Activated CD4-positive, CD25-positive, alpha-beta regulatory T cell (primary cell): ENCODE measurements at regions not wholly inside any gene's neighbourhood (a gene's known extent, or its start where the extent isn't known, plus 50 kb on each side); places are given as distances from the start of the nearest gene placed in this dataset.

Experiments
- DNase-seq, 4 experiments: peaks; one replicate each; lab custom pipeline; 2025; lab: John Stamatoyannopoulos, UW

DNA sequence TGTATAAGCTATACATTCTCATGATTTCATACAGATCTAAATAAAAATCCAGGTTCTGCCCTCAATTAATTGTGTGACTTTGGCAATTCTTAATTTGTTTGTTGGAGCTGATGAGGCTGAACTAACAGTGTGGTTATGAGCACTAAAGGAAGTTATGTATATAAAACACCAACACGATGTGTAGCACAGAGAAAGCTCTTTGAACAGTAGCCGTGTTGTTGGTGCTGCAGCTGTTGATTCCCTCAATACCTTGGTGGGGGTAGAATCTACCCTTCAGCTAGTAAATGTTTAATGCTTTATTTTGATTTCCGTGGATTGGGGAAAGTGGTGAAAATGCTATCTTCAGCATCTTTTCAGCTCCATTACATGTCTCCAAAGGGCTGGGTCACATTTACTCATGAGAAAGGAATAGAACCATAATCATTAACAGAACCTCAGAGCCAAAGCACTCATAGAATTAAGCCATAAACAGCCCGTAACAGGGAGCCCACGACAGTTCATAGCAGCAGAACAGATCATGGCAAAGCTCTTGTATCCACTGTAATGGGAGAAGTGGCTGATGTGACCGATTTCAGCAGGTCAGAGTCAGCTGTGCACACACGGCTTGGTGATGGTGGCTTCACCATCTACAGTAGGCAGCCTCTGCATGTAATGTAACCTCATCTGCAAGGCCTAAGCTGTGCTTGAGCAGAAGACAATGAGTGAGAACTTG, 332.7 kb downstream of the DIRAS2 start:
- DNase-seq = no peak

DNA sequence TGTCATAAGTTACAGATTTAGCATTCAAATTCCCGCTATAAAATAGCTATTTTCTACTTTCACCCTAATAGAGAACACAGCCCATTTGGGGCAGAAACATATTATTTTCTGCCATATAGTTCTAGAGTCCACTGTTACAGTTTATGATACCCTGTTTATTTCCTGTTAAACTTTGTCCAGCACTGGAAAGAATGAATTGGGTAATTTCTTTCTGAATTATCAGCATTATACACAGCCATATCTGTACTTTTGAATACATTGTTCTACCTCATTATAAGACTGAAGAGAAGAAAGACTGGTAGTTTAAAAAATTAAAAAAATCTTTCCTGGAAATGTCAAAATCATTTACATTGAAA, 332.1 kb downstream of the DIRAS2 start:
- DNase-seq = no peak

DNA sequence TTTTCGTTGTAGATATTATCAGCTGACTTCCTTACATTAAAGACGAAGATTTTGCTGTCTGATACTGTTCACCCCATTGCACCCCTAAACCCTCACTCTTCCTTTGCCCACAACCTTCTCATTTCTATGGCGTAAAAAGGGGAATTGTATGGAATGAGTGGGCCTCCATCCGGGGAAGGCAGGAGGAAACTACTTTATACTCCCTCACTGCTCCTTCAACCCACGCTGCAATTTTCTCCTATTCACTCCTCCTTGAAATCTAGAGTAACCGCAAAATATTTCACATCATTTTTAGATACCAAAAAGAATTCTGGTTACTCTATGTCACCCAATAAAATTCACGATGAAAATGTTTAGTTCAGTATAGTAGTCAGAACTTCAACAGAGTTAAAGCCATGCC, 330.8 kb downstream of the DIRAS2 start:
- no peak for DNase-seq

DNA sequence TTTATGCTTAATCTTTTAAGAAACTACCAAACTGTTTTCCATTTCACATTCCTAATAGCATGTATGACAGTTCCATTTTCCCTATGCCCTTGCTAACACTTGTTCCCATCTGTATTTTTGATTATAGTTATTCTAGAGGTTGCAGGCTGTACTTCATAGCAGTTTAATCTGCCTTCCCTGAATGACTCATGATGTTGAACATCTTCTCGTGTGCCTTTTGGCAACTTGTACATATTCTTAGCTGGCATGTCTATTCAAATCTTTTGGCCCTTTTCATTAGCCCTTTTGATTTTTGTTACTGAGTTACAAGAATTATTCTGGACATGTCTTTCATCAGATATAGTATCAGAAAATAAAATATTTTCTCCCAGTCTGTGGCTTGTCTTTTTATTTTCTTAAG, 320.3 kb downstream of the DIRAS2 start:
- DNase-seq = no peak

DNA sequence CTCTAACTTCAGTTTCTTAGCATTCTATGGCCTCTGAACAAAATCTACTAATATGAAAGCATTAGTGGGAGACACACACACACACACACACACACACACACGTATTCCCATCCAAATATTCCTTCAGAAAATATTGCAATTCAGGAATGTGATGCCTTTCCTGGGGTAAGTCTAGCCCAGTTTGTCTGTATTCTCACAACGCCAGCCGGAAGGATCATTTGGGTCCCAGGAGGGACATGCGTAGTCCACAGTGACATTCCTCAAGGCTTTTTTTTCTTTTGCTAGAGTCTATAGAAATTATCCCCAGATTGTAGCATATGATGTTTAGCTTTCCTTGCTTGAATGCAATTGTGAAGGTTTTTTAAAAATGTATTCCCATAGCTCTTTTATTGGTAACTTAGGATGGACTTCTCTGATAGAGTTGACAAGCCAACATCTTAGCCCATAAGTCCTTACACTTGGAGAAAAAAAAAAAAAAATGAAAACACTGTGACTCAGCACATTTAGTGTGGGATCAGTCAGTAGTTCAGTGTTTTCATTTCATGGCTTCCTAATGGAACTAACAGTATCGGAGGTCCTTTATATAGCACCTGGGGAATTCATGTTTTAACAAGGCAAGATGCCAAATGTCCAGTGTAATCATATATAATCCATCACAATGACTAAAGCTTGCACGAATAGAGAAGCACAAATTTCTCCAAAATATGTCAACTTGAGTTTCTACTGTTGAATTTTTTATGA, 316.5 kb downstream of the DIRAS2 start:
- DNase-seq = no peak

DNA sequence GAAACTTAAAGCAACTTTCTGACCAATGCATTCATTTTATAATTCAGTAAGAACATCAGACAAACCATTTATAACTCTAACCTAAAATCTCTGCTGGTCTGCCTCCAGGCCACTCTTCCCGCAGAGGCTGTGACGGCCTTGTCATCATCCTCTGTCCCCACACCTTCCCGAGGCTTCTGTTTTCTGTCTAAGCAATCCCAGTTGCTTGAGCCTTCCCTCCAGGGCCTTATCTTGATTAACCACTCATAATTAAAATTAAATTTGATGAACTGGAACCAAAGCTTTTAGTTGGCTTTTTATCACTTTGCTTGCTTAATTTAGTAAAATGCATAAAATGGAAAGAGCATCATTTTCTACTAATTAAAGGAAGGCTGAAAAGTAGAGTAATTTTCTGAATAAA, 312.4 kb downstream of the DIRAS2 start:
- DNase-seq = no peak

DNA sequence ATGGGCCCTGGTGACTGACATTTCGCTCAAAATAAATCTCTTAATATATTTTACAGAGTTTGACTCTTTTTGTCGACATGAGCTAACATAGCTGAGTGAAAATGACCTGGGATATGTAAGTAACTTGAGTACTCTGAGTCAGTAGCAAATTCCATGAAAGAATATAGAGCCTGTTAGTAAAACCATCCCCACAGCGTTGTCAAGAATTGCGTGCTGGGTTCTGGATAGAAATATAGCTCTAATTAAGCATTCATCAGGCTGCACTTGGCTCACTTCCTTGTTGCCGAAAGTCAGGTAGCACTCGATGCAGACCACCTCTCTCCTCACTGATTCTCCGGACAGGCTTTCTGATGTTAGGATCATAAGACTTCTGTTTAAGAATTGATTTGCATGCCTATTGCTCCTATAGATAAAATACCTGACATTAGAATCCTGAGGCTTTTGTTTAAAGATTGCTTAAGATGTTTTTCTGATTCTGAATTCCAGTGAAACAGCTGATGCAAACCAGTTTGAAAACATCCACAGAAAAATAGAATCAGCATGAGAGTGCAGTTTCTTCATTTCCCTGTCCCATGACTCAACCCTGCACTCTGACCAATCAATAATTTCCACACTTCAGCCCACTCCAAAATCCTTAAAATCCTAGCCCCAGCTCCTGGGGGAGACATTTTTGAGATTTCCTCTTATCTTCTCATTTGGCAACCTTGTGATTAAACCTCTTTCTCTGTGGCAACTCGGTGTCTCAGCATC, 310.6 kb downstream of the DIRAS2 start:
- DNase-seq = no peak

DNA sequence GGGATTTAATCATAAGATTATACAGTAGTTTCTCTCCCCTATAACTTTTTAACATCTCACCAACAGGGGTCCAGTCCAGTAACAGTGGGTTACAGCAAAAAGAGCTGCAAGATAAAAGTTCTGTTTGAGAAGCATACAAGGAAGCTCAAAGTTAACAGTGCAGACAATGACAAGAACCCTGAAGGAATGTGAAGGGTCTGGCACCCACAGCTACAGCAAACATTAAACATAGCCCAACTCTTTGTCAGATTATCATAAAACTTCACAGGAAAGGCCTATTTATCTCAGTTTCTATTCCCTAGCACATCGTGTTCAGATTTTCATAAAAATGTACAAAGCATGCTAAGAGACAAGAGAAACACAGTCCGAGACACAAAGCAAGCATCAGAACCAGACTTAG, 309.4 kb downstream of the DIRAS2 start:
- DNase-seq = no peak

DNA sequence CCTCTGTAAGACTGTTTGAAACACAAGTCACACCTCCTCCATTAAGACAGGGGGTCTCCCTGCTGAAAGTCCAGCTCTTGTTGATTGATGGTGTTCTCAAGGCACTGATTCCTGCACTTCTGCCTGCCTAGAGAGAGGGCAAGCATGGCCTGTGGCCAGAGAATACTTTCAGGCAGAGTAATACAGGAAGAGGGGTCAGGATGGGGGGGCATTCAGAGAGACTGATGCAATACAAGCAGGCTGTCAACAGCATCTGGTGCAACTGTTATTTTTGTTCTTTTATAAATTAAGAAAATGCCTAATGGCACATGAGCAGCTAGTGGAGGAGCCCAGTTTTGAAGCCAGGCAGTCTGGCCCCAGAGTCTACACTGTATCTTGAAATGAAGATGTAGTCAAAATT, 302.2 kb downstream of the DIRAS2 start:
- DNase-seq = no peak

DNA sequence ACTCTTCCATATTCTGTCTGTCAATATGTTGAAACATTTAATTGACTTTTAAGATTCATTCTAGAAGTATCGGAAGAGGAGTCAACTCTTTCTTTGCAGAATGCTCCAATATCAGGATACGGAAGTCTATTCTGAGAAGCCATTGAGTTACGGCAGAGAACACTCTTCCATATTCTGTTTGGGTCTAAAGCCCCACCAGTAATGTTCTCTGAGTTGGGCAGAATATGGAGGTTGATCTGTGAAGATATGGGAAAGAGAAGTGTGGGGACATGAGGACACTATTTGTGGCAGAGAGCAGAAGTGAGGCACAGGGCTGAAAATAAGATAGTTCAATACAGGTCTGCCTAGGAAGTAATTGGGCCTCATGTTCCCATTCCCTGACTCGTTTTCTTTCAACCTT, 300.0 kb downstream of the DIRAS2 start:
- no peak for DNase-seq

DNA sequence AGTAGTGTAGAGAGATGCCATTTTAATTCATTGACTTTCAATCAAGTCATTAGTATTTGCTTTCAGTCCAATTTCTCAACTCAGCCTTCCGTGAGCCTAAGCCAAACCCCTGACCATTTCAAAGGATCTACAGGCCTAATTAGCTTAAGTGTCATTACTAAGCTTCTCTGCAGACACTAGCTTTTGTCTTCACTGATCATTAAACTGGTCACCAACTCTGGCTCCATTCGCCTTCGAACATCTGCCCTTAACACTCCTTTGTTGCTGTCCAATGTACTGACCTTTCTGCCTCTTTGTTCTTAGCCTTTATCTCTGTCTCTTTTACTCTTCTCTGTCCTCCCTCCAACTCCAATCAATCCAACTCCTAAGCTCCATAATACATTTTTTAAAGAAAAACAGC, 299.3 kb downstream of the DIRAS2 start:
- no peak for DNase-seq

DNA sequence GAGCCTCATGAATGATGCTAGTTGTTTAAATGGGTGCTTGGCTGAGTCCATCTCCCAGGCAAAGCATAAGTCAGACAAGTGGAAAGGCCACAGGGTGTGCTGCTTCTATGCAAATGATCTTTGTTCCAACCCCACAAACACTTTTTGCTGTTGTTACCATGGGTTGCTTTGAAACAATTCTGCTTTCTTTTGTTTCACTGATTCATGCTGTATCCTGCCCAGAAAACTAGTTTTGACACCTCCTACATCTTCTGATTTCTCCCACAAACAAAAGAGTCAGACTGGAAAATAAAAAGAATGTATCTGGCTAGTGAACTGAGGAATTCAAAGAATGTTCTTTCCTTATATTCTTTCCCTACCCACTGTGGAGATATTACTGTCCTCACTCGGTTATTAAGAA, 298.6 kb downstream of the DIRAS2 start:
- no peak for DNase-seq

DNA sequence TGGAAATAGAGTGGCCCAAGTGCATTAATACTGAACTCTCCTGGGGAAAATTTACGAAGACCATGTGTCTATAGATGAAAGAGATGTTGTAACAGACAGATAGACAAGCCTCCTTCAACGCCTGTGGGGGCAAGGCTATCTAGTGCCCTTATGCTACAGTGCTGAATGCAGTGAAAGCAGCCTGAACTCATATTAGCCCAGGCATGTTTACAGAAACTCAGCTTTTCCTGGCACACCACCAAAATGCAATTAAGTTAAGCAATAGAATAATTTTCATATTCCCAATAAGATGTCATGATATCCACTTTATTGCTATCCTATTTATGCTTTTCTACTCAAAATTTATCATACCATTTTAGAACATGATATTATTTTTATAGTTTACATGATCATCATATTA, 277.0 kb downstream of the DIRAS2 start:
- no peak for DNase-seq

DNA sequence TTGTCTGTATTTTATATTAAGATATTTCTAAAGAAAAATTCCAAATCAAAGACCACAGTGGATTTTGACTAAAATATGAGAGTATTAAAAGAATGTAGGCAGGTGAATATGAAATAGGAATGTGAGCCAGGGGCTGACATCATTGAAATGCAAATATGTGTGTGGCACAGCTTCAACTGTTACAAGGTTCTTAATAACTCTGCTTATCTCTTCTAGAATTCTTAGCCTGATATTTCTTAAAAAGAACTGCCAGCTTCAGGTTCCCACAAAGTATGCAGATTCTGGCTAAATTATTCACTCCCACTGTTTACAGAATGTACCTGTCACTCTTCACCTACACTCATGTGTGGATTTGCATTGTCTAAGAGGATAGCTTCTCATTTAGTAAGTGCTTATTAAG, 274.4 kb downstream of the DIRAS2 start:
- DNase-seq = no peak

DNA sequence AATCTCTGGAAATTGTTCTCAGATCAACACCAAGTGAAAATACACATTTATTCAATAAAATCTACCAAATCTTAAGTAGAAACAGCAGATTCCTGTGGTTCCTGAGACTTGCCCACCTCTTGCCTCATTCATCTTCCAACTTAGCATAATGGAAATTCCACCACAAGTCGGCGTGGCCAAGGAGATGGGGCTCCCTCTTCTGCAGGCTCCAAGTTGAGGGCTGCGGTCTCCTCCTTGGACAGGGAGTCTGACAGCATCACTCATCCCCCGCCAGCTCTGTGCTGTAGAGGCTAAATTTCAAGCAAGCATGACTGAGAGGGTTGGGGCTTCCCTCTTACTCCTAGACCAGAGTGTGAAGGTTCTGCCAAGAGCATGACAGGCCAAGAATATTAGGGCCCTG, 273.7 kb downstream of the DIRAS2 start:
- DNase-seq = no peak

DNA sequence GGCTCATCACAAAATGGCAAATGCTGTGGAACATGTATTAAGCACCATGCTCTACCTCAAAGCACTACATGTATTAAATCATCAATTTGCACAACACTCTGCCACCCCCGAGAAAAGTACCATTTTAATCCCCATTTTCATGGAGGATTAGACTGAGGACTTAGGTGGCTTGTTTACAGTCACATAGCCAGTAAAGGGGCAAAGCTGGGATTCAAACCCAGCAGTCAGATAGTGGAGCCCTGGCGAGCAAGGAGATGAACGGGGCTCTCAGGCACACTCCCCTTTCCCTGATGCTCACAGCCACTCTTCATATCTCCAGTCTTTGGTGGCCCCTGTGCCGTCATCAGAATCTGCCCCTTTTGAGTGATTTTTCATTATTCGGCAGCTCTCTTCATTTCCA, 262.9 kb downstream of the DIRAS2 start:
- no peak for DNase-seq

DNA sequence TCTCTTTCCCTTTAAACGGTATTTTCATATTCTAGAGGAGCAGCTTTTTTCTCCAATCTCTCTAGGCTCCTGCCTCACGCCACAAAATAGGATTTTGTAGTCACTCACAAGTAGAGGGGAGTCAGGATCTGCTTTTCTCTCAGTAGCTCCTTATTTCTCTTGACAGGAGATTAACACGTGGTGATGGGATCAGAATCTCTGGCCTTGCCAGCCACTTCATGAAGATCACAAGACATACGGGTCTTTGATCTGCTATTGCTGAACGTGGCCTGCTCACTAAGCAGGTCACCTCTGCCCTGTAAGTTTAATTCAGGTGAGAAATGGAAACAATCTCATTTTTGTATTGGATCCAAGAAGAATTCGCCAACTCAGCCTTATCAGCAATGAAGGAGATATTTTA, 257.5 kb downstream of the DIRAS2 start:
- no peak for DNase-seq

DNA sequence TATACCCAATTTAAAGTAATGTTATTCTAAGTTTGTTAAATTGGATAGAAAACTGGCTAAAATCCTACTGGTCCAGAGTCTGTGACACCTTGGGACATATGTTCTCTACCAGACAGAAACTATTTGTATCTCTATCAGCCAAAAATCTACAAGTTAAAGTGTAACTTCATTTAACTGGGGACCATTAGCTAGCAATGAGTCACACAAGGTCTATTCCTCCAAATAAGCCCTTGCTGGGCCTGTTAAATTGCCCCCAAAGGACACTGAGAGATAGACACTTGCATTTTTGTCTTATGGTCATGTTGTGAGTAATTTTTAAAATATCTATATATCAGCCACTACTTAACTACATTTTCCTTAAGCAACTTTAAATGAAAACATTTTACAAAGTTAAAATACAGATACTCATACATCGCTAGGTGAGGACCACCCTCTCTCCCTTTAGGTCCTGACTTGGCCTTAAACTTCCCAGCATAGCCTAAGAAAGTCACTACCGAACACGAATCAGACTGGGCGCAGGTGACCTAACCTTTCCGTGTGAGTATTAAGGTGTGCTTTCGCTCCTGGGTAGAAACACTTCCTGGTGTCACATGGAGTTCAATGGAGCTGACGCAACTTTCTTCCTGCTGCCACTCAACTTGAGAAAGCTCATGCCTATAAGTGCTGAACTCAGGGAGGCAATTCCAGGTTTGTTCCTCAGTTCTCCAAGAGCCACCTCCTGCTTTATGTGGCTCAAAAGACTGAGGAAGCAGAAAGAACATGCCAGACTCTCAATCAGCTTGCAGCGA, 249.1 kb downstream of the DIRAS2 start:
- no peak for DNase-seq

DNA sequence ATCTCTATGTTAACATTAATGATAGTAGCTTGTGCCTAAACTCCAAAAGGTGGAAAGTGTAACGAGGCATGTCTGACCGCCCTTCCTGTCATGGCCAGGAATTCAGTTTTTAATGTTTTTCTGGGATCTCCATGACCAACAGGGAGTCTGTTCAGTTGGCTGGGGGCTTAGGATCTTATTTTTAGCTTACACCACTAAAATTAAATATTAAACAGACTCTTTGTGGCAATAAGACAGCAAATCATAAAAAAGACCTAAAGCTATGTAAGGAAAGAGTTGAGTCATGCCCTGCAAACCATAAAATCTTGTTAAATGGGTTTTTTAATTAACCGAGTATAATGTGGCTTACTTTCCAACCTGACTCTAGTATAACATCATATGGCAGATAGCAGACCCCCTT, 247.8 kb downstream of the DIRAS2 start:
- no peak for DNase-seq

DNA sequence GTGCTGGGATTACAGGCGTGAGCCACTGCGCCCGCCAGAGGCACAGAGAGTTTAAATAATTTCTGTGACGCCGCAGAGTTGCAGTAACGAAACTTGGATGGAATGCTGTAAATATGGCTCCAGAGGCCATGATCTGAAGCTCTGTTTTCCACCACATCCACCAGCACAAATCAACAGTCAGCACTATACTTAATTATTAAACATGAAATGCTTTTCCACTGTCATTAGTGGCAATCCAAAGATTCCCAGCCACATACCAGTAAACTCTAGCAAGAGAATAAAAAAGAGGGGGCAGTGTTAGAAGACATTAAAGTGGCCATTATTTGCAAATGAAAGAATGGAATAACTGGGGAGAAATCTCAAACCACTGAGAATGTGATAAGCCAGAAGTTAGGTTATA, 242.5 kb downstream of the DIRAS2 start:
- no peak for DNase-seq

DNA sequence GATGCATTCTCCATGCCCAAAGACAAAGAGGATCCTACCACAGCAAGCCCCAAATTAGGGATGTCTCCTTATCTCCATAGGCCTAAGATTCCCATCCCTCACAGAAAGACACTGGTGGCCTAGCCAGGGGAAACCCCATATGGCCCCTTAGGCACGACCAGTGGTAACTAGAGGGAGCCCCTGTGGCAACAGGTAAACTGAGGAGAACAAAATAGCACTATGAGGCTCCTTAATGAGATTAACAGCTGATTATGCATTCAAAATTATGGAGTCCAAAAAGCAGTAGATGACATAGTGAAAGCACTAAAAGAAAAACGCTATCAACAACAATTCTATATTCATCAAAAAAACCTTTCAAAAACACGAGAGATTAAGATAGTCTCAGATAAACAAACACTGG, 234.0 kb downstream of the DIRAS2 start:
- DNase-seq = no peak

DNA sequence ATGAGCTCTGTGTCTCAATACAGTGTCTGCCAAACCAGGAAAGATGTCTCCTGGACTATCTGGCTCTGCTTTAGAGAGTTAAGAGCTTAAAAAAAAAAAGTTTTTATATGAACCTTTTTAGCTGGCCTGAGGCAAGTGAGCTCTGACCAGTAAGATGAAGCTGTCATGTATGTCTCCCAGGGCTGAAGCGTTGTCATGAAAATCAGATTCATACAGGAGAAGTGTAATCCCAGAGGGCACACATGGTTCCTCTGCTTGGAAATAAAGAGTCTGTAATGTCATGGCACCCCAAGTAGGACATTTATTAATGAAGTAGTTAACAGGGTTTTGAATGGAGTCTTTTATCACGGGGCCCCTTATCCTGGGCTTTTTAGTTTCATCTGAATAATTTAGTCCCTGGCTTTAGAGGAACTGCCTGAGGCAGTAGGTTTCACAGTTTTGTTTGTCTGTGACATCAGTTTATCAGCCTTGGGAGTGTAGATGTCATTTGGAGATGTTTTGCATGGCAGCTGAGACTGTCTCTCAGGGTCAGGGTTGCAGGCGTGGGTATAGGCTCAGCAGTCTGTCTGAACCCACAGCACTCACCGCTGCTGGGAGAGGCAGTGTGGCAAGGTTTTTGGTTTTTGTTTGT, 223.3 kb downstream of the DIRAS2 start:
- no peak for DNase-seq
